HepG2 (cell line): ENCODE measurements at regions not wholly inside any gene's neighbourhood (a gene's known extent, or its start where the extent isn't known, plus 50 kb on each side); places are given as distances from the start of the nearest gene placed in this dataset.
A peak's percentile ranks its signal among the peaks of the same experiment; 100 is the strongest.

Experiments used
- ATAC-seq: fragments of 200-7000 bp; cut with Tn5 transposase; 3 replicates; pipeline ENCODE4 v1.9.1; 2020; ENCODE audit warnings: mild to moderate bottlenecking, moderate library complexity
- BruUV-seq: library from RNA; stranded (reverse); fragments of 400-500 nt; replicated peaks from 2 replicates; lab custom pipeline; 2021; lab: Mats Ljungman, UMichigan
- CTCF ChIA-PET: fragments of 300-600 bp; formaldehyde crosslinking; extraction: SDS; loops from one replicate; lab custom pipeline; 2021; ENCODE audit warnings: low total read pairs, inconsistent platforms, low intra/inter-chr PET ratio; lab: Yijun Ruan, JAX
- POLR2A ChIA-PET: fragments of 350-600 bp; sonication (Branson Sonifier 250); formaldehyde crosslinking; loops from one replicate; lab custom pipeline; 2020; ENCODE audit warnings: antibody characterized with exemption, inconsistent platforms; lab: Yijun Ruan, JAX
- DNase-seq: peaks from one replicate; pipeline ENCODE4 v3.0.0-alpha.2; 2015; ENCODE audit warnings: low spot score
- FAIRE-seq: peaks from 3 replicates; lab custom pipeline; 2011; peaks lifted over from hg19 to GRCh38; lab: Jason Lieb, UNC
- H2AFZ ChIP-seq: one replicate; pipeline ENCODE4 v1.6.1; 2011; ENCODE audit warnings: low read length, inconsistent platforms
- H3K27ac ChIP-seq: fragments of 300-600 bp; 3 replicates; pipeline ENCODE4 v1.8.0; 2011; ENCODE audit warnings: mixed run types, mild to moderate bottlenecking, mixed read lengths, low read length, inconsistent platforms; ENCODE audit not compliant: insufficient read depth; ENCODE audit errors: extremely low read length
- H3K27me3 ChIP-seq, 2 experiments: fragments of 200-600 bp in 1 of 2; 2 replicates in 1 of 2; 3 replicates in 1 of 2; pipeline versions ENCODE4 v1.6.0 to v1.8.0; 2011; ENCODE audit warnings: low read length in 2 of 2, mild to moderate bottlenecking in 2 of 2, moderate library complexity in 2 of 2, inconsistent platforms in 1 of 2; ENCODE audit not compliant: insufficient read depth in 2 of 2, control insufficient read depth in 1 of 2
- H3K36me3 ChIP-seq, 2 experiments: fragments of 200-600 bp in 1 of 2; replicated peaks in 1 of 2; 2 replicates in 1 of 2; 3 replicates in 1 of 2; pipeline versions ENCODE4 v1.5.1 to v1.8.0; 2011; ENCODE audit warnings: low read length in 2 of 2, inconsistent platforms in 1 of 2; ENCODE audit not compliant: insufficient read depth in 2 of 2, control insufficient read depth in 1 of 2
- H3K4me1 ChIP-seq: 2 replicates; pipeline ENCODE4 v1.5.1; 2012; ENCODE audit warnings: low read length, inconsistent platforms; ENCODE audit not compliant: insufficient read depth
- H3K4me2 ChIP-seq: 2 replicates; pipeline ENCODE4 v1.6.0; 2011; ENCODE audit warnings: low read depth, low read length, inconsistent platforms
- H3K4me3 ChIP-seq, 3 experiments: fragments of 200-600 bp in 1 of 3; sonication (generic), shearing (Covaris generic) in 1 of 3; replicated peaks in 1 of 3; 2 replicates each; pipeline ENCODE4 v1.5.1; 2011 to 2016; ENCODE audit warnings: low read length in 3 of 3, inconsistent platforms in 2 of 3, low read depth in 2 of 3, mild to moderate bottlenecking in 2 of 3, control low read depth in 1 of 3, mixed read lengths in 1 of 3; ENCODE audit not compliant: insufficient read depth in 1 of 3
- H3K79me2 ChIP-seq: one replicate; pipeline ENCODE4 v1.6.1; 2011; ENCODE audit warnings: low read length, inconsistent platforms; ENCODE audit not compliant: insufficient read depth
- H3K9ac ChIP-seq: 2 replicates; pipeline ENCODE4 v1.6.0; 2011; ENCODE audit warnings: mild to moderate bottlenecking, low read depth, low read length, inconsistent platforms; ENCODE audit not compliant: insufficient read depth
- H3K9me3 ChIP-seq: 2 replicates; pipeline ENCODE4 v1.5.1; 2012; ENCODE audit warnings: mild to moderate bottlenecking, low read length
- H4K20me1 ChIP-seq: 2 replicates; pipeline ENCODE4 v1.6.0; 2011; ENCODE audit warnings: inconsistent platforms, mild to moderate bottlenecking, low read length, moderate library complexity; ENCODE audit not compliant: insufficient read depth
- HNF4A ChIP-seq: sonication (generic); formaldehyde crosslinking; IDR thresholded peaks from 2 replicates; pipeline ENCODE4 v1.4.0; 2020; ENCODE audit warnings: missing genetic modification reagents
- NR3C1 ChIP-seq: sonication (generic); formaldehyde crosslinking; IDR thresholded peaks from 2 replicates; pipeline ENCODE4 v1.4.0; 2020; ENCODE audit warnings: missing genetic modification reagents
- ZBTB8A ChIP-seq: sonication (generic); formaldehyde crosslinking; IDR thresholded peaks from 2 replicates; pipeline ENCODE4 v1.4.0; 2020; ENCODE audit warnings: mild to moderate bottlenecking, low read depth, missing genetic modification reagents, borderline replicate concordance
- ZNF251 ChIP-seq: sonication (generic); formaldehyde crosslinking; IDR thresholded peaks from 2 replicates; pipeline ENCODE4 v1.9.0; 2021; ENCODE audit warnings: mild to moderate bottlenecking, missing genetic modification reagents
- ZNF703 ChIP-seq: sonication (generic); formaldehyde crosslinking; IDR thresholded peaks from 2 replicates; pipeline ENCODE4 v1.5.1; 2020; ENCODE audit warnings: missing genetic modification reagents, mild to moderate bottlenecking, moderate library complexity, borderline replicate concordance
- in situ Hi-C: cut with HindIII; loops from 2 replicates; pipeline ENCODE4 v1.10.0; 2017; ENCODE audit warnings: low pct_unique_long_range_greater_than_20kb; ENCODE audit not compliant: extremely low pct_ligation_motif_present
- intact Hi-C: fragments of 100-400 bp; cut with micrococcal nuclease; formaldehyde crosslinking; loops from one replicate; pipeline ENCODE4 v1.10.0; 2022; ENCODE audit not compliant: unreplicated experiment
- TF ChIP-seq, protein P1 (sequence below): sonication (generic); formaldehyde crosslinking; IDR thresholded peaks from 2 replicates; pipeline ENCODE4 v1.5.0; 2020; ENCODE audit warnings: mild to moderate bottlenecking, missing genetic modification reagents, moderate library complexity
- TF ChIP-seq, protein P2 (sequence below): sonication (generic); formaldehyde crosslinking; conservative IDR thresholded peaks from 2 replicates; pipeline ENCODE4 v1.5.0; 2020; ENCODE audit warnings: missing genetic modification reagents
- TF ChIP-seq, protein P3 (sequence below): sonication (generic); formaldehyde crosslinking; IDR thresholded peaks from 2 replicates; pipeline ENCODE4 v1.4.0; 2020; ENCODE audit warnings: missing genetic modification reagents
- TF ChIP-seq, protein P4 (sequence below): sonication (generic); formaldehyde crosslinking; IDR thresholded peaks from 2 replicates; pipeline ENCODE4 v1.4.0; 2020; ENCODE audit warnings: missing genetic modification reagents, mild to moderate bottlenecking, borderline replicate concordance

DNA sequence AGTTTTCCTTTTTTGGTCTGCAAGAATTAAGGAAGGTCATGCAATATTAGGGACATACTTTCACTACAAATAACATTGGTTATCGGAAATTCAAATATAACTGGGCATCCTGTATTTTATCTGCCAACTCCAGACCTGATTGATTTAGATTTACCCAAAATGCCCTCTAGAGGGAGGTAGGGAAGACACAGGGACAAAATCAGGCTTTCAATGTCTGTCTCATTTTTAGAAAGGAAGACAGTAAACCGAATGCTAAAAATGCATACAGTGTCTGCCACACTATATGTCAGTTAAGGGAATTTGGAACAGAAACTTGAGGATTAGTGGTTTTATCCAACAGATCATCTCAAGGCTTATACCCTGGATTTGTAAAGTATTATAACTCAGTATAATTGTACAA, 161.7 kb upstream of the SOX9 start (continued):
- TF ChIP-seq, protein P1, sequence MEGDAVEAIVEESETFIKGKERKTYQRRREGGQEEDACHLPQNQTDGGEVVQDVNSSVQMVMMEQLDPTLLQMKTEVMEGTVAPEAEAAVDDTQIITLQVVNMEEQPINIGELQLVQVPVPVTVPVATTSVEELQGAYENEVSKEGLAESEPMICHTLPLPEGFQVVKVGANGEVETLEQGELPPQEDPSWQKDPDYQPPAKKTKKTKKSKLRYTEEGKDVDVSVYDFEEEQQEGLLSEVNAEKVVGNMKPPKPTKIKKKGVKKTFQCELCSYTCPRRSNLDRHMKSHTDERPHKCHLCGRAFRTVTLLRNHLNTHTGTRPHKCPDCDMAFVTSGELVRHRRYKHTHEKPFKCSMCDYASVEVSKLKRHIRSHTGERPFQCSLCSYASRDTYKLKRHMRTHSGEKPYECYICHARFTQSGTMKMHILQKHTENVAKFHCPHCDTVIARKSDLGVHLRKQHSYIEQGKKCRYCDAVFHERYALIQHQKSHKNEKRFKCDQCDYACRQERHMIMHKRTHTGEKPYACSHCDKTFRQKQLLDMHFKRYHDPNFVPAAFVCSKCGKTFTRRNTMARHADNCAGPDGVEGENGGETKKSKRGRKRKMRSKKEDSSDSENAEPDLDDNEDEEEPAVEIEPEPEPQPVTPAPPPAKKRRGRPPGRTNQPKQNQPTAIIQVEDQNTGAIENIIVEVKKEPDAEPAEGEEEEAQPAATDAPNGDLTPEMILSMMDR (CRISPR knock-in tag): peak; percentile 49
- TF ChIP-seq, protein P2, sequence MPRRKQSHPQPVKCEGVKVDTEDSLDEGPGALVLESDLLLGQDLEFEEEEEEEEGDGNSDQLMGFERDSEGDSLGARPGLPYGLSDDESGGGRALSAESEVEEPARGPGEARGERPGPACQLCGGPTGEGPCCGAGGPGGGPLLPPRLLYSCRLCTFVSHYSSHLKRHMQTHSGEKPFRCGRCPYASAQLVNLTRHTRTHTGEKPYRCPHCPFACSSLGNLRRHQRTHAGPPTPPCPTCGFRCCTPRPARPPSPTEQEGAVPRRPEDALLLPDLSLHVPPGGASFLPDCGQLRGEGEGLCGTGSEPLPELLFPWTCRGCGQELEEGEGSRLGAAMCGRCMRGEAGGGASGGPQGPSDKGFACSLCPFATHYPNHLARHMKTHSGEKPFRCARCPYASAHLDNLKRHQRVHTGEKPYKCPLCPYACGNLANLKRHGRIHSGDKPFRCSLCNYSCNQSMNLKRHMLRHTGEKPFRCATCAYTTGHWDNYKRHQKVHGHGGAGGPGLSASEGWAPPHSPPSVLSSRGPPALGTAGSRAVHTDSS (CRISPR knock-in tag): no peak

DNA sequence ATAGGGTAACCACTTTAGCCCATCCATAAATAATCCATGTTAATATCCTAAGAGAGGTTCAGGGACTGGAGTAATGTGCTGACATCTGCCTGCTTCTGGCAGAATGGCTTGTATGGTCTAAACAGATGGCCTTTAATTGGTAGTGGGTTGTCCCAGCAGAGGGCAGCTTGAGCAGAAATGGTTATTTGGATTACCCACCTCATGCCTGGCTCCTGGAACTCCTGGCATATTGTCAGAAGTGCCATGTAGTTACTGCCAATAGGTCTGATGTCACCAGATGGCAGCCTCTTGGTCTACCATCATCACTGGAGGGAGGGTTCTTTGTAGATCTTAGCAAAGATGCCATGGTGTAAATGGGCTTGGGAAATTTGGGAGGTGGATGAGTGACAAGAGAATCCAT, 157.5 kb upstream of the SOX9 start:
- no peak overlapping the region for H3K27ac ChIP-seq
- BruUV-seq: no TSS peak

More for the DNA sequence above, 157.5 kb upstream of the SOX9 start:
- Histone ChIP-seq H3K27me3 (peaks cover 0 to 4% of the 10 kb centered on the region in 2 experiments; a peak in 2 of 5 replicates), H3K4me2 (no peak overlapping the region), H4K20me1 (no peaks in the 10 kb centered on the region), H3K79me2 (no peaks in the 10 kb centered on the region), H3K4me1 (no peaks in the 10 kb centered on the region), H3K9me3 (no peaks in the 10 kb centered on the region), H2AFZ (no peak overlapping the region), H3K9ac (no peak overlapping the region), H3K36me3 (no peaks in the 10 kb centered on the region), H3K4me3 (no peak overlapping the region)
- CTCF ChIA-PET: no interaction called here
- intact Hi-C loops: no loop called here
- ATAC-seq (no peak), DNase-seq (no peak), FAIRE-seq (no peak)
- TF ChIP-seq HNF4A (CRISPR knock-in tag) (no peak), NR3C1 (no peak), ZBTB8A (no peak), ZNF703 (CRISPR knock-in tag) (no peak), ZNF251 (CRISPR knock-in tag) (no peak)
- TF ChIP-seq, protein P3, sequence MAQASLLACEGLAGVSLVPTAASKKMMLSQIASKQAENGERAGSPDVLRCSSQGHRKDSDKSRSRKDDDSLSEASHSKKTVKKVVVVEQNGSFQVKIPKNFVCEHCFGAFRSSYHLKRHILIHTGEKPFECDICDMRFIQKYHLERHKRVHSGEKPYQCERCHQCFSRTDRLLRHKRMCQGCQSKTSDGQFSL: no peak
- TF ChIP-seq, protein P4, sequence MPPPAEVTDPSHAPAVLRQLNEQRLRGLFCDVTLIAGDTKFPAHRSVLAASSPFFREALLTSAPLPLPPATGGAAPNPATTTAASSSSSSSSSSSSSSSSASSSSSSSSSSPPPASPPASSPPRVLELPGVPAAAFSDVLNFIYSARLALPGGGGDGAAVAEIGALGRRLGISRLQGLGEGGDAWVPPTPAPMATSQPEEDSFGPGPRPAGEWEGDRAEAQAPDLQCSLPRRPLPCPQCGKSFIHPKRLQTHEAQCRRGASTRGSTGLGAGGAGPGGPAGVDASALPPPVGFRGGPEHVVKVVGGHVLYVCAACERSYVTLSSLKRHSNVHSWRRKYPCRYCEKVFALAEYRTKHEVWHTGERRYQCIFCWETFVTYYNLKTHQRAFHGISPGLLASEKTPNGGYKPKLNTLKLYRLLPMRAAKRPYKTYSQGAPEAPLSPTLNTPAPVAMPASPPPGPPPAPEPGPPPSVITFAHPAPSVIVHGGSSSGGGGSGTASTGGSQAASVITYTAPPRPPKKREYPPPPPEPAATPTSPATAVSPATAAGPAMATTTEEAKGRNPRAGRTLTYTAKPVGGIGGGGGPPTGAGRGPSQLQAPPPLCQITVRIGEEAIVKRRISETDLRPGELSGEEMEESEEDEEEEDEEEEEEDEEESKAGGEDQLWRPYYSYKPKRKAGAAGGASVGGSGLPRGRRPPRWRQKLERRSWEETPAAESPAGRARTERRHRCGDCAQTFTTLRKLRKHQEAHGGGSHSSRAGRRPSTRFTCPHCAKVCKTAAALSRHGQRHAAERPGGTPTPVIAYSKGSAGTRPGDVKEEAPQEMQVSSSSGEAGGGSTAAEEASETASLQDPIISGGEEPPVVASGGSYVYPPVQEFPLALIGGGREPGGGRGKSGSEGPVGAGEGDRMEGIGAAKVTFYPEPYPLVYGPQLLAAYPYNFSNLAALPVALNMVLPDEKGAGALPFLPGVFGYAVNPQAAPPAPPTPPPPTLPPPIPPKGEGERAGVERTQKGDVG (CRISPR knock-in tag): no peak
- POLR2A ChIA-PET: no interaction called here
- in situ Hi-C loops: no loop called here
